Stimulated activated naive B cell treated with anti-CD40 and anti-IgM and Interleukin-4, amounts not matched to agents 10 μg/mL and 1 μg/mL and 100 μg/mL, for 72 hours (primary cell): ENCODE measurements at regions not wholly inside any gene's neighbourhood (a gene's known extent, or its start where the extent isn't known, plus 50 kb on each side); places are given as distances from the start of the nearest gene placed in this dataset.

Source experiments
- ATAC-seq, 2 donors: fragments of 150-1000 bp; cut with Tn5 transposase; replicated peaks; 2 replicates each; pipeline ENCODE4 v1.10.0; 2021; ENCODE audit warnings: moderate library complexity in 1 of 2
- DNase-seq: peaks from one replicate; pipeline ENCODE4 v3.0.0; 2021
- H3K27ac Mint-ChIP-seq: one replicate; pipeline ENCODE4 v1.8.0; 2022; ENCODE audit warnings: mild to moderate bottlenecking, mixed read lengths
- H3K27me3 Mint-ChIP-seq, 2 donors: one replicate each; pipeline ENCODE4 v1.8.0; 2022; ENCODE audit warnings: mixed read lengths in 2 of 2
- H3K36me3 Mint-ChIP-seq, 2 donors: one replicate each; pipeline ENCODE4 v1.8.0; 2022; ENCODE audit warnings: mixed read lengths in 2 of 2, mild to moderate bottlenecking in 1 of 2
- H3K4me1 Mint-ChIP-seq, 2 donors: one replicate each; pipeline ENCODE4 v1.8.0; 2022; ENCODE audit warnings: mixed read lengths in 2 of 2, mild to moderate bottlenecking in 1 of 2
- H3K4me3 Mint-ChIP-seq, 2 donors: one replicate each; pipeline ENCODE4 v1.8.0; 2022; ENCODE audit warnings: mild to moderate bottlenecking in 2 of 2, mixed read lengths in 2 of 2, moderate library complexity in 1 of 2
- H3K9me3 Mint-ChIP-seq, 2 donors: one replicate each; pipeline ENCODE4 v1.8.0; 2022; ENCODE audit warnings: mixed read lengths in 2 of 2, mild to moderate bottlenecking in 1 of 2

- no peaks in the 10 kb centered on the region for H3K27me3 Mint-ChIP-seq
- H3K27ac Mint-ChIP-seq = no peak overlapping the region
- no peaks in the 10 kb centered on the region for H3K36me3 Mint-ChIP-seq
- H3K4me1 Mint-ChIP-seq = no peaks in the 10 kb centered on the region
- ATAC-seq (no peak), DNase-seq (no peak)
- peaks cover 0 to 2% of the 10 kb centered on the region in 2 donors for H3K9me3 Mint-ChIP-seq
- H3K4me3 Mint-ChIP-seq = no peak overlapping the region
Measured at GRCh38 chr4:156499684-156500083, 471.9 kb downstream of the PDGFC start.

- Mint-ChIP-seq H3K27me3 (no peaks in the 10 kb centered on the region), H3K4me3 (no peak overlapping the region), H3K4me1 (no peaks in the 10 kb centered on the region), H3K9me3 (no peaks in the 10 kb centered on the region), H3K27ac (no peak overlapping the region), H3K36me3 (no peaks in the 10 kb centered on the region)
- DNase-seq (no peak), ATAC-seq (no peak)
Measured at GRCh38 chr4:156497486-156497885, 474.1 kb downstream of the PDGFC start.

GRCh38 chr4:156496797-156497196, 474.8 kb downstream of the PDGFC start:
- Mint-ChIP-seq H3K27ac (no peak overlapping the region), H3K36me3 (no peaks in the 10 kb centered on the region), H3K4me3 (no peak overlapping the region), H3K4me1 (no peaks in the 10 kb centered on the region), H3K9me3 (no peaks in the 10 kb centered on the region), H3K27me3 (no peaks in the 10 kb centered on the region)
- DNase-seq = no peak
- ATAC-seq = no peak

GRCh38 chr4:156495836-156496235, 475.8 kb downstream of the PDGFC start:
- no peaks in the 10 kb centered on the region for H3K9me3 Mint-ChIP-seq
- no peak for ATAC-seq
- no peaks in the 10 kb centered on the region for H3K4me1 Mint-ChIP-seq
- no peak overlapping the region for H3K4me3 Mint-ChIP-seq
- no peak overlapping the region for H3K27ac Mint-ChIP-seq
- H3K36me3 Mint-ChIP-seq = no peaks in the 10 kb centered on the region
- DNase-seq = no peak
- H3K27me3 Mint-ChIP-seq = no peaks in the 10 kb centered on the region

GRCh38 chr4:156495091-156495490, 476.5 kb downstream of the PDGFC start:
- Mint-ChIP-seq H3K36me3 (no peaks in the 10 kb centered on the region), H3K27me3 (no peaks in the 10 kb centered on the region), H3K4me1 (no peaks in the 10 kb centered on the region), H3K27ac (no peak overlapping the region), H3K9me3 (no peaks in the 10 kb centered on the region), H3K4me3 (no peak overlapping the region)
- no peak for ATAC-seq
- DNase-seq = no peak

- Mint-ChIP-seq H3K36me3 (no peaks in the 10 kb centered on the region), H3K27ac (no peak overlapping the region), H3K27me3 (no peaks in the 10 kb centered on the region), H3K4me1 (no peaks in the 10 kb centered on the region), H3K4me3 (no peak overlapping the region), H3K9me3 (no peaks in the 10 kb centered on the region)
- ATAC-seq (no peak), DNase-seq (no peak)
Measured at GRCh38 chr4:156493858-156494257, 477.7 kb downstream of the PDGFC start.

GRCh38 chr4:156487107-156487506, 484.5 kb downstream of the PDGFC start:
- no peaks in the 10 kb centered on the region for H3K9me3 Mint-ChIP-seq
- no peaks in the 10 kb centered on the region for H3K4me1 Mint-ChIP-seq
- no peaks in the 10 kb centered on the region for H3K36me3 Mint-ChIP-seq
- DNase-seq (no peak), ATAC-seq (no peak)
- H3K27ac Mint-ChIP-seq = no peak overlapping the region
- H3K4me3 Mint-ChIP-seq = no peak overlapping the region
- no peaks in the 10 kb centered on the region for H3K27me3 Mint-ChIP-seq

GRCh38 chr4:156481845-156482244, 489.8 kb downstream of the PDGFC start:
- DNase-seq (no peak), ATAC-seq (no peak)
- H3K36me3 Mint-ChIP-seq = no peaks in the 10 kb centered on the region
- no peak overlapping the region for H3K27ac Mint-ChIP-seq
- no peaks in the 10 kb centered on the region for H3K9me3 Mint-ChIP-seq
- H3K27me3 Mint-ChIP-seq = no peaks in the 10 kb centered on the region
- H3K4me1 Mint-ChIP-seq = no peaks in the 10 kb centered on the region
- no peak overlapping the region for H3K4me3 Mint-ChIP-seq

GRCh38 chr4:156477636-156478035, 494.0 kb downstream of the PDGFC start:
- H3K4me1 Mint-ChIP-seq = no peaks in the 10 kb centered on the region
- no peak overlapping the region for H3K27ac Mint-ChIP-seq
- no peaks in the 10 kb centered on the region for H3K9me3 Mint-ChIP-seq
- no peak for DNase-seq
- ATAC-seq = no peak
- no peaks in the 10 kb centered on the region for H3K27me3 Mint-ChIP-seq
- no peaks in the 10 kb centered on the region for H3K36me3 Mint-ChIP-seq
- H3K4me3 Mint-ChIP-seq = no peak overlapping the region

GRCh38 chr4:156476359-156476758, 495.2 kb downstream of the PDGFC start:
- Mint-ChIP-seq H3K9me3 (no peaks in the 10 kb centered on the region), H3K4me3 (no peak overlapping the region), H3K27me3 (no peaks in the 10 kb centered on the region), H3K27ac (no peak overlapping the region), H3K36me3 (no peaks in the 10 kb centered on the region), H3K4me1 (no peaks in the 10 kb centered on the region)
- ATAC-seq (no peak), DNase-seq (no peak)

GRCh38 chr4:156475322-156475721, 496.3 kb downstream of the PDGFC start:
- ATAC-seq (no peak), DNase-seq (no peak)
- H3K9me3 Mint-ChIP-seq = no peaks in the 10 kb centered on the region
- H3K4me3 Mint-ChIP-seq = no peak overlapping the region
- no peaks in the 10 kb centered on the region for H3K27me3 Mint-ChIP-seq
- H3K27ac Mint-ChIP-seq = no peak overlapping the region
- H3K4me1 Mint-ChIP-seq = no peaks in the 10 kb centered on the region
- H3K36me3 Mint-ChIP-seq = no peaks in the 10 kb centered on the region

- DNase-seq (no peak), ATAC-seq (no peak)
- H3K9me3 Mint-ChIP-seq = no peaks in the 10 kb centered on the region
- H3K4me3 Mint-ChIP-seq = no peak overlapping the region
- no peak overlapping the region for H3K27ac Mint-ChIP-seq
- H3K36me3 Mint-ChIP-seq = no peaks in the 10 kb centered on the region
- H3K27me3 Mint-ChIP-seq = no peaks in the 10 kb centered on the region
- H3K4me1 Mint-ChIP-seq = no peaks in the 10 kb centered on the region
Measured at GRCh38 chr4:156473151-156473550, 498.4 kb downstream of the PDGFC start.

- H3K27me3 Mint-ChIP-seq = no peaks in the 10 kb centered on the region
- H3K36me3 Mint-ChIP-seq = no peaks in the 10 kb centered on the region
- DNase-seq (no peak), ATAC-seq (no peak)
- H3K4me1 Mint-ChIP-seq = no peaks in the 10 kb centered on the region
- no peak overlapping the region for H3K4me3 Mint-ChIP-seq
- no peaks in the 10 kb centered on the region for H3K9me3 Mint-ChIP-seq
- no peak overlapping the region for H3K27ac Mint-ChIP-seq
Measured at GRCh38 chr4:156472624-156473023, 499.0 kb downstream of the PDGFC start.

- Mint-ChIP-seq H3K36me3 (no peaks in the 10 kb centered on the region), H3K4me3 (no peak overlapping the region), H3K27me3 (no peaks in the 10 kb centered on the region), H3K9me3 (peaks cover 8% of the 10 kb centered on the region in 2 donors), H3K4me1 (peaks cover 0 to 6% of the 10 kb centered on the region in 2 donors), H3K27ac (no peak overlapping the region)
- no peak for DNase-seq
- ATAC-seq = no peak
Measured at GRCh38 chr4:156459584-156459983, 505.9 kb upstream of the CTSO start.

- no peak for DNase-seq
- H3K27me3 Mint-ChIP-seq = no peaks in the 10 kb centered on the region
- H3K4me3 Mint-ChIP-seq = no peak overlapping the region
- peaks cover 0 to 6% of the 10 kb centered on the region in 2 donors for H3K4me1 Mint-ChIP-seq
- H3K27ac Mint-ChIP-seq = no peak overlapping the region
- no peaks in the 10 kb centered on the region for H3K36me3 Mint-ChIP-seq
- ATAC-seq = no peak
- peaks cover 10 to 11% of the 10 kb centered on the region in 2 donors for H3K9me3 Mint-ChIP-seq
Measured at GRCh38 chr4:156456830-156457229, 503.2 kb upstream of the CTSO start.

GRCh38 chr4:156443488-156443887, 489.8 kb upstream of the CTSO start:
- Mint-ChIP-seq H3K4me3 (no peak overlapping the region), H3K36me3 (no peaks in the 10 kb centered on the region), H3K27me3 (no peaks in the 10 kb centered on the region), H3K27ac (no peak overlapping the region), H3K9me3 (no peaks in the 10 kb centered on the region), H3K4me1 (no peaks in the 10 kb centered on the region)
- no peak for DNase-seq
- no peak for ATAC-seq
